ENCODE measurements at regions not wholly inside any gene's neighbourhood (a gene's known extent, or its start where the extent isn't known, plus 50 kb on each side); places are given as distances from the start of the nearest gene placed in this dataset.
A peak's percentile ranks its signal among the peaks of the same experiment; 100 is the strongest.

- no peak for DNase-seq
- peak overlapping the region; percentile 24 for H2BK120ac ChIP-seq (ENCODE audit: low read depth, low read length)
- peak overlapping the region in 1 of 2 experiments; percentile 44 for H3K4me3 ChIP-seq (ENCODE audit: insufficient read depth in 1 of 2, low read depth in 1 of 2, low read length in 2 of 2)
- 94% methylated on average over 12 of the region's 13 CpGs for WGBS
- H3K27ac ChIP-seq (ENCODE audit: low read length, poor library complexity, severe bottlenecking), result no peak overlapping the region
- H3K9me3 ChIP-seq (ENCODE audit: control insufficient read depth, low read length), result no peaks in the 10 kb centered on the region
- peak overlapping the region in 1 of 2 experiments; percentile 23 for H2BK12ac ChIP-seq (ENCODE audit: low read length in 2 of 2)
- peaks cover 11 to 55% of the 10 kb centered on the region in 2 experiments for H3K36me3 ChIP-seq (ENCODE audit: control insufficient read depth in 1 of 2, insufficient read depth in 2 of 2, low read depth in 1 of 2, low read length in 2 of 2)
- peaks cover 15% of the 10 kb centered on the region for H3K4me1 ChIP-seq (ENCODE audit: control insufficient read depth, insufficient read depth, low read depth, low read length)
- no peak overlapping the region for H3K14ac ChIP-seq (ENCODE audit: low read length in 2 of 2)
- no peak overlapping the region for H2AFZ ChIP-seq (ENCODE audit: low read depth, low read length)
- no peaks in the 10 kb centered on the region for H3K27me3 ChIP-seq (ENCODE audit: control insufficient read depth in 1 of 2, insufficient read depth in 1 of 2, low read length in 2 of 2)
- H3K79me1 ChIP-seq (replicated peaks; ENCODE audit: low read length, poor library complexity, severe bottlenecking), result peaks cover 25% of the 10 kb centered on the region
- H3K9ac ChIP-seq (ENCODE audit: low read length), result peak overlapping the region; percentile 71
- H4K91ac ChIP-seq (ENCODE audit: low read length), result no peak overlapping the region
- H2BK15ac ChIP-seq (ENCODE audit: low read depth, poor library complexity, severe bottlenecking), result peak overlapping the region; percentile 62
- H3K4ac ChIP-seq (ENCODE audit: low read depth in 1 of 2, low read length in 2 of 2), result peak overlapping the region in 1 of 2 experiments; percentile 47
- H4K8ac ChIP-seq (ENCODE audit: low read length), result no peak overlapping the region
- no peak overlapping the region for H2AK5ac ChIP-seq (ENCODE audit: low read length, severe bottlenecking)
- no peak overlapping the region for H3K4me2 ChIP-seq (ENCODE audit: low read length, poor library complexity, severe bottlenecking)
- H3K23ac ChIP-seq (ENCODE audit: low read length in 2 of 2), result peak overlapping the region in 1 of 2 experiments; percentile 74
- H2BK5ac ChIP-seq (ENCODE audit: low read depth, low read length, poor library complexity, severe bottlenecking), result no peak overlapping the region
- H3K18ac ChIP-seq (ENCODE audit: low read depth in 1 of 2, low read length in 2 of 2), result peak overlapping the region in 1 of 2 experiments; percentile 7
Measured at GRCh38 chr7:130994378-130995115, 260.5 kb upstream of the KLF14 start.

GRCh38 chr7:130995252-130996081 is 261.5 kb upstream of the KLF14 start:
- Histone ChIP-seq H2BK12ac (ENCODE audit: low read length in 2 of 2) (no peak overlapping the region), H4K91ac (ENCODE audit: low read length) (no peak overlapping the region)
- WGBS, result 81% methylated on average over 8 of the region's 10 CpGs

DNA sequence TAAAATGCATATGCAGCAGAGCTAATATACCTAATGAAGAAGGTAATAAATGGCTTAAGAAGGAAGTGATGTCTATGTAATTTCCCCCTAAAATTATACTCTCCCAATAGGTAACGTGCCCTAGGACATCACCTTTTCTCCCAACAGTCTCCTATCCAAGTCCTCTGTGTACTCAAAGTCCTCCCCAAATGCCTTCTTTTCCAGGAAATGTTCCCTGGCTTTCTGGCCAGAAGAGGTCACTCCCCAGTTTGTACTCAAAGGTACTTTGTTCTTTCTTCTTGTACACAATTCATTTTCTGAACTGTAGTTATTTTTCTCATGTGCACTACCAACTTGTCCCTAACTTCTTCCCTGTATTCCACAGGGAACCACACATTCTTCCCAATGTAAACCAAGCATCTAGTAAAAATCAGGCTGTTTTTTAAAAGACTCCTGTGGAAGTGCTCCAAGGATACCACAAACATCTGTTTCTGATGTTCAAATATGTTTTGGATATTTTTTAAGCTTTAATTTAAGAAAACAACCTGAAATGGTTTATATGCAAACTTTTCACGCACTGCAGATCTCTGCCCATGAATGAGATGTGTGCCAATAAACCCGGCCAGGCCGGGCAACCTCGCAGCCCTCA is 262.3 kb upstream of the KLF14 start:
- peak overlapping the region; percentile 31 for H3K27ac ChIP-seq (ENCODE audit: low read length, poor library complexity, severe bottlenecking)
- H2AK5ac ChIP-seq (ENCODE audit: low read length, severe bottlenecking), result peak overlapping the region; percentile 57
- H2BK15ac ChIP-seq (ENCODE audit: low read depth, poor library complexity, severe bottlenecking), result no peak overlapping the region
- H3K27me3 ChIP-seq (ENCODE audit: control insufficient read depth in 1 of 2, insufficient read depth in 1 of 2, low read length in 2 of 2), result no peaks in the 10 kb centered on the region
- H3K9ac ChIP-seq (ENCODE audit: low read length), result peak overlapping the region; percentile 71
- H3K4me2 ChIP-seq (ENCODE audit: low read length, poor library complexity, severe bottlenecking), result no peak overlapping the region
- no peak for DNase-seq
- no peak overlapping the region for H3K23ac ChIP-seq (ENCODE audit: low read length in 2 of 2)
- 80% methylated on average over 5 of the region's 5 CpGs for WGBS
- peak overlapping the region; percentile 83 to 88 for H3K18ac ChIP-seq (ENCODE audit: low read depth in 1 of 2, low read length in 2 of 2)
- no peak overlapping the region for H2AFZ ChIP-seq (ENCODE audit: low read depth, low read length)
- H3K79me1 ChIP-seq (replicated peaks; ENCODE audit: low read length, poor library complexity, severe bottlenecking), result peaks cover 27% of the 10 kb centered on the region
- H3K36me3 ChIP-seq (ENCODE audit: control insufficient read depth in 1 of 2, insufficient read depth in 2 of 2, low read depth in 1 of 2, low read length in 2 of 2), result peaks cover 6 to 60% of the 10 kb centered on the region in 2 experiments
- peak overlapping the region; percentile 70 for H4K91ac ChIP-seq (ENCODE audit: low read length)
- peak overlapping the region in 1 of 2 experiments; percentile 67 for H3K4ac ChIP-seq (ENCODE audit: low read depth in 1 of 2, low read length in 2 of 2)
- H4K8ac ChIP-seq (ENCODE audit: low read length), result peak overlapping the region; percentile 29
- H3K4me3 ChIP-seq (ENCODE audit: insufficient read depth in 1 of 2, low read depth in 1 of 2, low read length in 2 of 2), result peak overlapping the region in 1 of 2 experiments; percentile 44
- H3K9me3 ChIP-seq (ENCODE audit: control insufficient read depth, low read length), result no peaks in the 10 kb centered on the region
- H3K4me1 ChIP-seq (ENCODE audit: control insufficient read depth, insufficient read depth, low read depth, low read length), result peaks cover 12% of the 10 kb centered on the region
- H2BK5ac ChIP-seq (ENCODE audit: low read depth, low read length, poor library complexity, severe bottlenecking), result no peak overlapping the region
- no peak overlapping the region for H2BK120ac ChIP-seq (ENCODE audit: low read depth, low read length)
- no peak overlapping the region for H3K14ac ChIP-seq (ENCODE audit: low read length in 2 of 2)
- peak overlapping the region; percentile 69 to 94 for H2BK12ac ChIP-seq (ENCODE audit: low read length in 2 of 2)

More at GRCh38 chr7:130995252-130996081, 261.5 kb upstream of the KLF14 start:
- Histone ChIP-seq H3K14ac (ENCODE audit: low read length in 2 of 2) (no peak overlapping the region), H3K36me3 (ENCODE audit: control insufficient read depth in 1 of 2, insufficient read depth in 2 of 2, low read depth in 1 of 2, low read length in 2 of 2) (peaks cover 9 to 60% of the 10 kb centered on the region in 2 experiments), H2BK120ac (ENCODE audit: low read depth, low read length) (no peak overlapping the region), H3K4ac (ENCODE audit: low read depth in 1 of 2, low read length in 2 of 2) (no peak overlapping the region), H2BK15ac (ENCODE audit: low read depth, poor library complexity, severe bottlenecking) (no peak overlapping the region), H2AFZ (ENCODE audit: low read depth, low read length) (no peak overlapping the region), H3K18ac (ENCODE audit: low read depth in 1 of 2, low read length in 2 of 2) (peak overlapping the region in 1 of 2 experiments; percentile 28), H3K27ac (ENCODE audit: low read length, poor library complexity, severe bottlenecking) (no peak overlapping the region), H2BK5ac (ENCODE audit: low read depth, low read length, poor library complexity, severe bottlenecking) (no peak overlapping the region), H3K4me3 (ENCODE audit: insufficient read depth in 1 of 2, low read depth in 1 of 2, low read length in 2 of 2) (peak overlapping the region in 1 of 2 experiments; percentile 44), H3K23ac (ENCODE audit: low read length in 2 of 2) (no peak overlapping the region), H4K8ac (ENCODE audit: low read length) (no peak overlapping the region), H3K79me1 (replicated peaks; ENCODE audit: low read length, poor library complexity, severe bottlenecking) (peaks cover 27% of the 10 kb centered on the region), H3K4me1 (ENCODE audit: control insufficient read depth, insufficient read depth, low read depth, low read length) (peaks cover 14% of the 10 kb centered on the region), H3K9ac (ENCODE audit: low read length) (peak overlapping the region; percentile 71), H3K27me3 (ENCODE audit: control insufficient read depth in 1 of 2, insufficient read depth in 1 of 2, low read length in 2 of 2) (no peaks in the 10 kb centered on the region), H3K4me2 (ENCODE audit: low read length, poor library complexity, severe bottlenecking) (no peak overlapping the region), H3K9me3 (ENCODE audit: control insufficient read depth, low read length) (no peaks in the 10 kb centered on the region), H2AK5ac (ENCODE audit: low read length, severe bottlenecking) (no peak overlapping the region)
- no peak for DNase-seq

Data from mesenchymal stem cell (in vitro differentiated cells and primary cell).